ENCODE measurements at regions not wholly inside any gene's neighbourhood (a gene's known extent, or its start where the extent isn't known, plus 50 kb on each side); places are given as distances from the start of the nearest gene placed in this dataset.

GRCh38 chr14:29463727-29464395 is 463.8 kb downstream of the PRKD1 start:
- DNase-seq = no peak
- Mint-ChIP-seq H3K36me3 (ENCODE audit: low read depth) (no peaks in the 10 kb centered on the region), H3K4me1 (no peaks in the 10 kb centered on the region), H3K27ac (no peak overlapping the region), H3K4me3 (no peak overlapping the region), H3K27me3 (ENCODE audit: insufficient read depth) (no peaks in the 10 kb centered on the region), H3K9me3 (no peaks in the 10 kb centered on the region)
- 83 to 100% methylated on average over 2 to 5 of the region's 6 CpGs for WGBS, 2 experiments (ENCODE audit: insufficient coverage in 1 of 2, insufficient read length in 1 of 2)
- H3K27me3 ChIP-seq (ENCODE audit: control insufficient read depth, insufficient read depth, low read length, poor library complexity, severe bottlenecking) = no peaks in the 10 kb centered on the region
- H3K36me3 ChIP-seq (ENCODE audit: control insufficient read depth, insufficient read depth, low read length) = no peaks in the 10 kb centered on the region
- TF ChIP-seq, protein P1, sequence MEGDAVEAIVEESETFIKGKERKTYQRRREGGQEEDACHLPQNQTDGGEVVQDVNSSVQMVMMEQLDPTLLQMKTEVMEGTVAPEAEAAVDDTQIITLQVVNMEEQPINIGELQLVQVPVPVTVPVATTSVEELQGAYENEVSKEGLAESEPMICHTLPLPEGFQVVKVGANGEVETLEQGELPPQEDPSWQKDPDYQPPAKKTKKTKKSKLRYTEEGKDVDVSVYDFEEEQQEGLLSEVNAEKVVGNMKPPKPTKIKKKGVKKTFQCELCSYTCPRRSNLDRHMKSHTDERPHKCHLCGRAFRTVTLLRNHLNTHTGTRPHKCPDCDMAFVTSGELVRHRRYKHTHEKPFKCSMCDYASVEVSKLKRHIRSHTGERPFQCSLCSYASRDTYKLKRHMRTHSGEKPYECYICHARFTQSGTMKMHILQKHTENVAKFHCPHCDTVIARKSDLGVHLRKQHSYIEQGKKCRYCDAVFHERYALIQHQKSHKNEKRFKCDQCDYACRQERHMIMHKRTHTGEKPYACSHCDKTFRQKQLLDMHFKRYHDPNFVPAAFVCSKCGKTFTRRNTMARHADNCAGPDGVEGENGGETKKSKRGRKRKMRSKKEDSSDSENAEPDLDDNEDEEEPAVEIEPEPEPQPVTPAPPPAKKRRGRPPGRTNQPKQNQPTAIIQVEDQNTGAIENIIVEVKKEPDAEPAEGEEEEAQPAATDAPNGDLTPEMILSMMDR (conservative IDR thresholded peaks at IDR 0.05) = peak; percentile 52
- no peak overlapping the region for H3K27ac ChIP-seq (ENCODE audit: low read depth, low read length)
- no peaks in the 10 kb centered on the region for H3K4me1 ChIP-seq (ENCODE audit: control insufficient read depth, insufficient read depth, low read length)
- H3K9me3 ChIP-seq (ENCODE audit: control insufficient read depth, low read length) = no peaks in the 10 kb centered on the region
- no peak overlapping the region for H3K9ac ChIP-seq (ENCODE audit: extremely low read depth, low read length, poor library complexity, severe bottlenecking)
- no peak overlapping the region for H3K4me3 ChIP-seq (ENCODE audit: low read length)

DNA sequence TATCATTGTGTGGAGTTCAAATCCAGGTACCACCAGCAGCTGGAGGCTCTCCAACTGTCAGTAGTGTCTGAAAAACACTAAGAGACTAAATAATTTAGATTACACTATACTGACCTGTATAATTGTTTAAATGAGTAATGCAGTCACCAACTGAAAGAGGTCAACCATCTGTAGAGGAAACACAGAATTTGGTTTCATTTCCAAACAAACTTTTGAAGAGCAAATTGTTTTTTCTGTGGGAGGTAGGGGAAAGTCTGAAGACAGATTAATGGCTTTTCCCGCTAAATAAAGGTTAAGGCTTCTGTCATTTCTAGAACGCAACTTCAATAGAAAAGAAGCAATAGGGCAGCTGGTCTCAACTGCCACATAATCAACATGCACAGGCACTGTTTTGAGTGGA is 462.6 kb downstream of the PRKD1 start:
- Mint-ChIP-seq H3K9me3 (no peaks in the 10 kb centered on the region), H3K27ac (no peak overlapping the region), H3K4me1 (no peaks in the 10 kb centered on the region), H3K27me3 (ENCODE audit: insufficient read depth) (no peaks in the 10 kb centered on the region), H3K36me3 (ENCODE audit: low read depth) (no peaks in the 10 kb centered on the region), H3K4me3 (no peak overlapping the region)
- 92 to 100% methylated on average over 1 to 2 of the region's 2 CpGs for WGBS, 2 experiments (ENCODE audit: insufficient coverage in 1 of 2, insufficient read length in 1 of 2)
- TF ChIP-seq, protein P1 (conservative IDR thresholded peaks at IDR 0.05) = no peak
- Histone ChIP-seq H3K4me3 (ENCODE audit: low read length) (no peak overlapping the region), H3K27ac (ENCODE audit: low read depth, low read length) (no peak overlapping the region), H3K9me3 (ENCODE audit: control insufficient read depth, low read length) (no peaks in the 10 kb centered on the region), H3K27me3 (ENCODE audit: control insufficient read depth, insufficient read depth, low read length, poor library complexity, severe bottlenecking) (no peaks in the 10 kb centered on the region), H3K36me3 (ENCODE audit: control insufficient read depth, insufficient read depth, low read length) (no peaks in the 10 kb centered on the region), H3K9ac (ENCODE audit: extremely low read depth, low read length, poor library complexity, severe bottlenecking) (no peak overlapping the region), H3K4me1 (ENCODE audit: control insufficient read depth, insufficient read depth, low read length) (no peaks in the 10 kb centered on the region)
- DNase-seq = no peak

- H3K27ac Mint-ChIP-seq = no peak overlapping the region
- no peaks in the 10 kb centered on the region for H3K36me3 Mint-ChIP-seq (ENCODE audit: low read depth)
- no peaks in the 10 kb centered on the region for H3K9me3 Mint-ChIP-seq
- H3K4me1 Mint-ChIP-seq = no peaks in the 10 kb centered on the region
- H3K9me3 ChIP-seq (ENCODE audit: control insufficient read depth, low read length) = no peaks in the 10 kb centered on the region
- H3K4me3 ChIP-seq (ENCODE audit: low read length) = no peak overlapping the region
- DNase-seq = no peak
- no peak overlapping the region for H3K4me3 Mint-ChIP-seq
- H3K9ac ChIP-seq (ENCODE audit: extremely low read depth, low read length, poor library complexity, severe bottlenecking) = no peak overlapping the region
- TF ChIP-seq, protein P1 (conservative IDR thresholded peaks at IDR 0.05) = no peak
- H3K27me3 Mint-ChIP-seq (ENCODE audit: insufficient read depth) = no peaks in the 10 kb centered on the region
- H3K27ac ChIP-seq (ENCODE audit: low read depth, low read length) = no peak overlapping the region
- H3K27me3 ChIP-seq (ENCODE audit: control insufficient read depth, insufficient read depth, low read length, poor library complexity, severe bottlenecking) = no peaks in the 10 kb centered on the region
- no peaks in the 10 kb centered on the region for H3K36me3 ChIP-seq (ENCODE audit: control insufficient read depth, insufficient read depth, low read length)
- H3K4me1 ChIP-seq (ENCODE audit: control insufficient read depth, insufficient read depth, low read length) = no peaks in the 10 kb centered on the region
Measured at GRCh38 chr14:29475641-29476040, 452.0 kb downstream of the PRKD1 start.
